Natural killer cell (primary cell): ENCODE measurements at regions not wholly inside any gene's neighbourhood (a gene's known extent, or its start where the extent isn't known, plus 50 kb on each side); places are given as distances from the start of the nearest gene placed in this dataset.

Experiments
- ATAC-seq, 3 donors: fragments of 150-1000 bp in 2 of 3; fragments of 200-7000 bp in 1 of 3; cut with Tn5 transposase; 1 replicate in 1 of 3; 2 replicates in 2 of 3; pipeline ENCODE4 v1.10.0; 2021; ENCODE audit warnings: mild to moderate bottlenecking in 2 of 3, moderate library complexity in 2 of 3
- DNase-seq, 2 donors: peaks; one replicate each; pipeline versions ENCODE4 v3.0.0 to v3.0.0-alpha.2; 2013 to 2021; ENCODE audit warnings: mixed read lengths in 1 of 2
- H3K27ac ChIP-seq: one replicate; pipeline ENCODE4 v1.5.1; 2013; ENCODE audit warnings: mild to moderate bottlenecking, low read length
- H3K27me3 ChIP-seq: one replicate; pipeline ENCODE4 v1.6.1; 2013; ENCODE audit warnings: low read length; ENCODE audit not compliant: control insufficient read depth, insufficient read depth
- H3K36me3 ChIP-seq: one replicate; pipeline ENCODE4 v1.6.1; 2013; ENCODE audit warnings: low read length; ENCODE audit not compliant: control insufficient read depth, insufficient read depth
- H3K4me1 ChIP-seq: one replicate; pipeline ENCODE4 v1.6.1; 2013; ENCODE audit warnings: low read length; ENCODE audit not compliant: control insufficient read depth, insufficient read depth
- H3K4me3 ChIP-seq: one replicate; pipeline ENCODE4 v1.5.1; 2013; ENCODE audit warnings: low read length
- H3K9me3 ChIP-seq: one replicate; pipeline ENCODE4 v1.6.1; 2013; ENCODE audit warnings: low read length; ENCODE audit not compliant: control insufficient read depth, insufficient read depth
- H3K27ac Mint-ChIP-seq, 2 donors: one replicate each; pipeline ENCODE4 v1.8.0; 2022; ENCODE audit warnings: mild to moderate bottlenecking in 2 of 2, mixed read lengths in 2 of 2, moderate library complexity in 1 of 2
- H3K27me3 Mint-ChIP-seq, 2 donors: one replicate each; pipeline ENCODE4 v1.8.0; 2022; ENCODE audit warnings: low read depth in 2 of 2, mixed read lengths in 2 of 2
- H3K36me3 Mint-ChIP-seq: one replicate; pipeline ENCODE4 v1.8.0; 2022; ENCODE audit warnings: mixed read lengths
- H3K4me1 Mint-ChIP-seq, 2 donors: one replicate each; pipeline ENCODE4 v1.8.0; 2022; ENCODE audit warnings: mixed read lengths in 2 of 2
- H3K4me3 Mint-ChIP-seq: one replicate; pipeline ENCODE4 v1.8.0; 2022; ENCODE audit warnings: mild to moderate bottlenecking, moderate library complexity, mixed read lengths
- H3K9me3 Mint-ChIP-seq, 2 donors: one replicate each; pipeline ENCODE4 v1.8.0; 2022; ENCODE audit warnings: mixed read lengths in 2 of 2
- WGBS: methylation state at CpG from one replicate; pipeline ENCODE4 v1.1.7; 2013; ENCODE audit warnings: missing lambda C conversion rate; ENCODE audit not compliant: insufficient coverage; 5-methylcytosine and 5-hydroxymethylcytosine counted together
- intact Hi-C: fragments of 100-400 bp; cut with micrococcal nuclease; formaldehyde crosslinking; loops from one replicate; pipeline ENCODE4 v1.14.2; 2022
- TF ChIP-seq, protein P1 (sequence below): fragments of 200-600 bp; IDR thresholded peaks from one replicate; pipeline ENCODE4 v1.8.0; 2022; ENCODE audit warnings: antibody characterized with exemption

DNA sequence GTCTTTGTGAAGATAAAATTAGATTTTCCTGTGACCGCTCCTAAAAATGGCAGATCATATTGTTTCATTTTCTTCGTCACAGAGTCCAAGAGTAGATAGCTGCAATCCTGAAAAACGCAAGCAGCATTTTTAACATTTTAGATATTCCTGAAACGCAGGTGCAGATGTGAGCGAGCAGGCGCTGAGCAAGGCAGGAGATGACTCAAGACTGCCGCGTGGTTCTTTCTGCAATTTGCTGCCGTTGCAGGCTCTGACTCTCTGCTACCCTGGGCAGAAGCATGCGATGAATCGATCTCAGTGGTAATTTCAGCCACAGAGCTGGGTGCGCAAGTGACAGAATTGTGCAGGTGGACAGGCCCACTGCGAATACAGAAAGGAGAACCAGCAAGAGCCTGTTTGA, 331.9 kb downstream of the ACTR3B start:
- Mint-ChIP-seq H3K9me3 (peaks cover 4 to 11% of the 10 kb centered on the region in 2 donors), H3K36me3 (no peaks in the 10 kb centered on the region), H3K27ac (no peak overlapping the region), H3K27me3 (no peaks in the 10 kb centered on the region), H3K4me1 (no peaks in the 10 kb centered on the region), H3K4me3 (no peak overlapping the region)
- Histone ChIP-seq H3K27ac (no peak overlapping the region), H3K4me3 (no peak overlapping the region), H3K9me3 (peaks cover 3% of the 10 kb centered on the region), H3K36me3 (no peaks in the 10 kb centered on the region), H3K27me3 (no peaks in the 10 kb centered on the region), H3K4me1 (no peaks in the 10 kb centered on the region)
- intact Hi-C loops = no loop called here
- DNase-seq (no peak), ATAC-seq (no peak)
- TF ChIP-seq, protein P1, sequence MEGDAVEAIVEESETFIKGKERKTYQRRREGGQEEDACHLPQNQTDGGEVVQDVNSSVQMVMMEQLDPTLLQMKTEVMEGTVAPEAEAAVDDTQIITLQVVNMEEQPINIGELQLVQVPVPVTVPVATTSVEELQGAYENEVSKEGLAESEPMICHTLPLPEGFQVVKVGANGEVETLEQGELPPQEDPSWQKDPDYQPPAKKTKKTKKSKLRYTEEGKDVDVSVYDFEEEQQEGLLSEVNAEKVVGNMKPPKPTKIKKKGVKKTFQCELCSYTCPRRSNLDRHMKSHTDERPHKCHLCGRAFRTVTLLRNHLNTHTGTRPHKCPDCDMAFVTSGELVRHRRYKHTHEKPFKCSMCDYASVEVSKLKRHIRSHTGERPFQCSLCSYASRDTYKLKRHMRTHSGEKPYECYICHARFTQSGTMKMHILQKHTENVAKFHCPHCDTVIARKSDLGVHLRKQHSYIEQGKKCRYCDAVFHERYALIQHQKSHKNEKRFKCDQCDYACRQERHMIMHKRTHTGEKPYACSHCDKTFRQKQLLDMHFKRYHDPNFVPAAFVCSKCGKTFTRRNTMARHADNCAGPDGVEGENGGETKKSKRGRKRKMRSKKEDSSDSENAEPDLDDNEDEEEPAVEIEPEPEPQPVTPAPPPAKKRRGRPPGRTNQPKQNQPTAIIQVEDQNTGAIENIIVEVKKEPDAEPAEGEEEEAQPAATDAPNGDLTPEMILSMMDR = no peak
- WGBS = 79% methylated on average over 13 of the region's 13 CpGs

- Mint-ChIP-seq H3K9me3 (peaks cover 11 to 12% of the 10 kb centered on the region in 2 donors), H3K27ac (no peak overlapping the region), H3K36me3 (no peaks in the 10 kb centered on the region), H3K27me3 (no peaks in the 10 kb centered on the region), H3K4me3 (no peak overlapping the region), H3K4me1 (no peaks in the 10 kb centered on the region)
- peaks cover 3% of the 10 kb centered on the region for H3K9me3 ChIP-seq
- 92% methylated on average over 7 of the region's 8 CpGs for WGBS
- H3K4me3 ChIP-seq = no peak overlapping the region
- ATAC-seq (no peak), DNase-seq (no peak)
- intact Hi-C loops = no loop called here
- no peaks in the 10 kb centered on the region for H3K27me3 ChIP-seq
- TF ChIP-seq, protein P1 = no peak
- no peaks in the 10 kb centered on the region for H3K4me1 ChIP-seq
- H3K27ac ChIP-seq = no peak overlapping the region
- no peaks in the 10 kb centered on the region for H3K36me3 ChIP-seq
These were observed 338.1 kb downstream of the ACTR3B start for GRCh38 chr7:153097511-153098201.

DNA sequence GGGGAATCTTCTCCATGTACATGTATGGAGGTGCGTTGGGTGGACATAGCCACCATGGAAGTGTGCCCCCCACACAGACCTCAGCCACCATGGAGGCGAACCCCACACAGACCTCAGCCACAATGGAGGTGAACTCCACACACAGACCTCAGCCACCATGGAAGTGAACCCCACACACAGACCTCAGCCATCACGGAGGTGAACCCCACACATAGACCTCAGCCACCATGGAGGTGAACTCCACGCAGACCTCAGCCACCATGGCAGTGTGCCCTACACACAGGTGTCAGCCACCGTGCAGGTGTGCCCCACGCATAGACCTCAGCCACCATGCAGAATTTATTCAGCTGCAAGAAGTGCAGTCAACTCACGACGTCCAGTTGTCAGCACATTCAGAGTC, 339.7 kb downstream of the ACTR3B start:
- Histone ChIP-seq H3K27ac (no peak overlapping the region), H3K4me3 (no peak overlapping the region), H3K9me3 (peaks cover 3% of the 10 kb centered on the region), H3K36me3 (no peaks in the 10 kb centered on the region), H3K4me1 (no peaks in the 10 kb centered on the region), H3K27me3 (no peaks in the 10 kb centered on the region)
- no peaks in the 10 kb centered on the region for H3K4me1 Mint-ChIP-seq
- H3K9me3 Mint-ChIP-seq = peaks cover 8 to 12% of the 10 kb centered on the region in 2 donors
- no peak overlapping the region for H3K27ac Mint-ChIP-seq
- H3K27me3 Mint-ChIP-seq = no peaks in the 10 kb centered on the region
- WGBS = 94% methylated on average over 8 of the region's 8 CpGs
- H3K4me3 Mint-ChIP-seq = no peak overlapping the region
- intact Hi-C loops = no loop called here
- TF ChIP-seq, protein P1 = no peak
- no peak for DNase-seq
- no peaks in the 10 kb centered on the region for H3K36me3 Mint-ChIP-seq
- peak in 1 of 3 donors; percentile 33 for ATAC-seq

DNA sequence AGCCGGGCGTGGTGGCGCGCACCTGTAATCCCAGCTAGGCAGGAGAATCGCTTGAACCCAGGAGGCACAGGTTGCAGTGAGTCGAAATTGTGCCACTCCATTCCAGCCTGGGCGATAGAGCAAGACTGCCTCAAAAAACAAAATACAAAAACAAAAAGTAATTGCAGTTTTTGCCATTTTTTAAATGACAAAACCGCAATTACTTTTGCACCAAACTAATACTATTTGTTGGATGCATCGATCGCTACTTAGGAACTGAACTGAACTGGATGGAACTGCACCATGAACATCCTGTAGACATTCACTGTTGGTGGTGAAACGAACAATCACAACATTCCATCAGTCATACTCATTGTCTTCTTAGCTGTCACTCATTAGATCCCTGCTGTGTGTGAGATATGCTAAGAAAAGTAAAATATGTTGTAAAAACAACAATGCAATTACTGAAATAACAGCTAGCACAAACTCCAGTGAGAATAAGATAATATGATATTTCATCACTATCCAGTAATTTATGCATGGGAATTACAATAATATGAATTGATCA, 341.2 kb downstream of the ACTR3B start:
- TF ChIP-seq, protein P1 = no peak
- no peaks in the 10 kb centered on the region for H3K27me3 Mint-ChIP-seq
- H3K27me3 ChIP-seq = no peaks in the 10 kb centered on the region
- H3K36me3 Mint-ChIP-seq = no peaks in the 10 kb centered on the region
- no peak overlapping the region for H3K4me3 ChIP-seq
- DNase-seq (no peak), ATAC-seq (no peak)
- H3K9me3 Mint-ChIP-seq = peaks cover 5 to 10% of the 10 kb centered on the region in 2 donors
- no peak overlapping the region for H3K27ac ChIP-seq
- no peaks in the 10 kb centered on the region for H3K4me1 ChIP-seq
- H3K36me3 ChIP-seq = no peaks in the 10 kb centered on the region
- H3K27ac Mint-ChIP-seq = no peak overlapping the region
- 87% methylated on average over 11 of the region's 11 CpGs for WGBS
- H3K9me3 ChIP-seq = no peaks in the 10 kb centered on the region
- H3K4me1 Mint-ChIP-seq = no peaks in the 10 kb centered on the region
- H3K4me3 Mint-ChIP-seq = no peak overlapping the region
- intact Hi-C loops = no loop called here
